Panc1 (cell line): ENCODE measurements at regions not wholly inside any gene's neighbourhood (a gene's known extent, or its start where the extent isn't known, plus 50 kb on each side); places are given as distances from the start of the nearest gene placed in this dataset.
A peak's percentile ranks its signal among the peaks of the same experiment; 100 is the strongest.

Experiments used
- ATAC-seq: fragments of 200-7000 bp; cut with Tn5 transposase; 2 replicates; pipeline ENCODE4 v1.9.1; 2020; ENCODE audit warnings: mild to moderate bottlenecking, moderate library complexity
- BruUV-seq: library from RNA; stranded (reverse); fragments of 400-500 nt; replicated peaks from 2 replicates; lab custom pipeline; 2021; lab: Mats Ljungman, UMichigan
- CTCF ChIA-PET: fragments of 300-600 bp; sonication (Branson Sonifier 250); formaldehyde crosslinking; loops from one replicate; lab custom pipeline; 2022; ENCODE audit warnings: antibody characterized with exemption; lab: Charles Lee
- POLR2A ChIA-PET: fragments of 300-600 bp; sonication (Branson Sonifier 250); formaldehyde crosslinking; loops from one replicate; lab custom pipeline; 2022; ENCODE audit warnings: antibody characterized with exemption; lab: Charles Lee
- DNase-seq: peaks from one replicate; pipeline ENCODE4 v3.0.0-alpha.2; 2010; ENCODE audit warnings: low read depth, low spot score
- H3K27ac ChIP-seq: 2 replicates; pipeline ENCODE4 v1.5.1; 2011; ENCODE audit warnings: mild to moderate bottlenecking, low read length, inconsistent platforms
- H3K27me3 ChIP-seq: fragments of 200-500 bp; sonication (Bioruptor generic); 2 replicates; pipeline ENCODE4 v1.6.0; 2014; ENCODE audit warnings: low read length, inconsistent platforms; ENCODE audit not compliant: control insufficient read depth, insufficient read depth
- H3K36me3 ChIP-seq: fragments of 200-500 bp; sonication (Bioruptor generic); 2 replicates; pipeline ENCODE4 v1.5.1; 2014; ENCODE audit warnings: inconsistent platforms, mild to moderate bottlenecking, low read length, moderate library complexity; ENCODE audit not compliant: control insufficient read depth, insufficient read depth
- H3K4me1 ChIP-seq: 2 replicates; pipeline ENCODE4 v1.5.1; 2011; ENCODE audit warnings: inconsistent platforms, mild to moderate bottlenecking, low read length, moderate library complexity; ENCODE audit not compliant: control insufficient read depth, insufficient read depth
- H3K4me3 ChIP-seq, 2 experiments: 2 replicates each; pipeline ENCODE4 v1.5.1; 2011 to 2012; ENCODE audit warnings: low read depth in 2 of 2, low read length in 2 of 2, mild to moderate bottlenecking in 2 of 2, inconsistent platforms in 1 of 2, moderate library complexity in 1 of 2
- H3K9me3 ChIP-seq: fragments of 200-500 bp; sonication (Bioruptor generic); 2 replicates; pipeline ENCODE4 v1.5.1; 2014; ENCODE audit warnings: low read depth, mild to moderate bottlenecking, inconsistent platforms, low read length, moderate library complexity; ENCODE audit not compliant: control insufficient read depth, insufficient read depth
- CTCF ChIP-seq: fragments of 450-650 bp; IDR thresholded peaks from 2 replicates; pipeline ENCODE4 v1.5.1; 2017; ENCODE audit warnings: mild to moderate bottlenecking
- POLR2AphosphoS5 ChIP-seq: IDR thresholded peaks from 2 replicates; pipeline ENCODE4 v1.6.1; 2012; ENCODE audit warnings: mild to moderate bottlenecking, low read depth, low read length, moderate library complexity
- REST ChIP-seq, 2 experiments: IDR thresholded peaks; 2 replicates each; pipeline ENCODE4 v1.6.1; 2011 to 2012; ENCODE audit warnings: low read depth in 2 of 2, control low read depth in 1 of 2, low read length in 1 of 2, mild to moderate bottlenecking in 1 of 2, moderate library complexity in 1 of 2; ENCODE audit not compliant: insufficient read depth in 1 of 2
- SIN3A ChIP-seq: IDR thresholded peaks from 2 replicates; pipeline ENCODE4 v1.6.1; 2012; ENCODE audit warnings: low read depth, mild to moderate bottlenecking, low read length, moderate library complexity, borderline replicate concordance; ENCODE audit not compliant: insufficient read depth
- TCF7L2 ChIP-seq: IDR thresholded peaks from 2 replicates; pipeline ENCODE4 v1.6.1; 2011; ENCODE audit warnings: mild to moderate bottlenecking, low read depth, low read length, inconsistent platforms
- in situ Hi-C: cut with HindIII; loops from 2 replicates; pipeline ENCODE4 v1.10.0; 2016; ENCODE audit warnings: low sequenced_read_pairs, low pct_unique_long_range_greater_than_20kb
- intact Hi-C: fragments of 100-400 bp; cut with micrococcal nuclease; formaldehyde crosslinking; loops from one replicate; pipeline ENCODE4 v1.10.0; 2022; ENCODE audit not compliant: unreplicated experiment

GRCh38 chr18:6521803-6522418 lies 107.2 kb upstream of the L3MBTL4 start:
- no peaks in the 10 kb centered on the region for H3K27me3 ChIP-seq
- ATAC-seq (no peak), DNase-seq (peak; percentile 68)
- no peak overlapping the region for H3K4me3 ChIP-seq
- TF ChIP-seq CTCF (peak; percentile 83), POLR2AphosphoS5 (no peak), TCF7L2 (no peak)
- ChIA-PET POLR2A (no interaction called here), CTCF (interaction anchor here (0.6 to 1.1 kb wide), 2 partner anchors 166 to 643 kb away, joined by 3 to 4 read pairs; no protein-coding TSS in a partner anchor)
- no TSS peak for BruUV-seq
- no peaks in the 10 kb centered on the region for H3K4me1 ChIP-seq
- H3K27ac ChIP-seq: no peak overlapping the region
- in situ Hi-C loops: no loop called here
- intact Hi-C loops: loop anchor here (1.0 kb wide), 1 partner anchor 643 kb away; no protein-coding TSS in a partner anchor
- H3K9me3 ChIP-seq: no peaks in the 10 kb centered on the region
- no peaks in the 10 kb centered on the region for H3K36me3 ChIP-seq

GRCh38 chr18:6525604-6526003 lies 110.9 kb upstream of the L3MBTL4 start:
- H3K27me3 ChIP-seq: no peaks in the 10 kb centered on the region
- CTCF ChIA-PET: no interaction called here
- DNase-seq (no peak), ATAC-seq (no peak)
- no peaks in the 10 kb centered on the region for H3K4me1 ChIP-seq
- in situ Hi-C loops (no loop called here), intact Hi-C loops (no loop called here)
- H3K27ac ChIP-seq: no peak overlapping the region
- H3K36me3 ChIP-seq: no peaks in the 10 kb centered on the region
- H3K9me3 ChIP-seq: no peaks in the 10 kb centered on the region
- no peak overlapping the region for H3K4me3 ChIP-seq
- no peak for TF ChIP-seq REST (IDR thresholded peaks at IDR 0.05; ENCODE audit: insufficient read depth in 1 of 2, low read depth in 2 of 2, low read length in 1 of 2)
- no peak for TF ChIP-seq TCF7L2
- no peak for TF ChIP-seq CTCF
- TF ChIP-seq POLR2AphosphoS5: no peak
- no peak for TF ChIP-seq SIN3A
- BruUV-seq: no TSS peak
- POLR2A ChIA-PET: no interaction called here
